T-helper 2 cell treated with Interferon-gamma antibody and Interleukin-4, amounts not matched to agents 100 ng/mL and 5 ng/mL, for 36 hours (primary cell): ENCODE measurements at regions not wholly inside any gene's neighbourhood (a gene's known extent, or its start where the extent isn't known, plus 50 kb on each side); places are given as distances from the start of the nearest gene placed in this dataset.

ENCODE experiments used
- intact Hi-C: fragments of 100-400 bp; cut with micrococcal nuclease; formaldehyde crosslinking; loops from one replicate; pipeline ENCODE4 v1.15.1; 2023

DNA sequence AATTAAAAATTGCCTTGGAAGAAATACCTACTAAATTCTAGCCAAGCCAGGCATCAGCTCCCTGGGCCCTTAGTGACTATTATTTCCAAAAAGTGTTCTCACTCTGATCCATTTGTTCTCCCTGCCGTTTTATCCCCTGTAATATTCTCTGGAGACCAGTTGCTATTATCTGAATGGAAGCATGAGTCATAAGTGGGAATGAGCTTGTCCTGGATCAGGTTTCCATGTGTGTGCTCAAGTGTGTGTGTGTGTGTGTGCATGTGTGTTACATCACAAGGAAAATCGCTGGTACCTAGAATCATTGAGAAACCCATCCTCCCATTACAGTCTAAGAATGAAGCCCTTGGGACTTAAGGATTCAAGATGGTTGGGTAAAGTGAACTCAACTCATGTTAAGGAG is 130.3 kb upstream of the CXCR4 start:
- intact Hi-C loops: no loop called here

DNA sequence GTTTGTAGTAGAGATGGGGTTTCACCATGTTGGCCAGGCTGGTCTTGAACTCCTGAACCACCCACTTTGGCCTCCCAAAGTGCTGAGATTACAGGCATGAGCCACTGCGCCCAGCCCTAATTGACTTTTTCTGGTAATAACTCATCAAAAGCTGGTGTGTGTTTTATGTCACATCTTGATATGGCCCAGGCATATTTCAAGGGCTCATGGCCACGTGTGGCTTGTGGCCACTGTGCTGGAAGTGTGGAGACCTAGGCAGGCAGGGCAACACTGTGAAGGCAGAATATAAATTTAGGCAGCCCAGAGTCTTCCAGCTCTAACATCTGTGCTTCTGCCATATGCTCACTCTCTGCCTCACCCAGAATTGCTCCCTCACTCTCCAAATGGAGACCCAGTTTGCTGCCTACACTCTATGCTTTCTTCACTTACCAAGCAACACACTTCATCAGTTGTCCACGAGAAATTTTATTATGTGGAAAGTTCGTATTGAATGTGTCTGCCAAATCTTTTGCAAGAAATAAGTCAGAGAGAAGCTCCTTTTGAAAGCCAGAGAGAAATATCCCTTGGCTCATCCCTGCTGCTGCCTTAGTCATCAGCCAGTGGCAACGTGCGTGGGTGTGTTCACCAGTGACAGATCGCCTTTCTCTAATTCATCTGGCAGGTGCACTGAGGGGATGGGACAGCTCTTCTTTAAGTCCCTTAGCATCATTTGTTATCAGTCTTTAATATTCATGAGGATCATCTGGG is 129.4 kb upstream of the CXCR4 start:
- intact Hi-C loops: no loop called here

DNA sequence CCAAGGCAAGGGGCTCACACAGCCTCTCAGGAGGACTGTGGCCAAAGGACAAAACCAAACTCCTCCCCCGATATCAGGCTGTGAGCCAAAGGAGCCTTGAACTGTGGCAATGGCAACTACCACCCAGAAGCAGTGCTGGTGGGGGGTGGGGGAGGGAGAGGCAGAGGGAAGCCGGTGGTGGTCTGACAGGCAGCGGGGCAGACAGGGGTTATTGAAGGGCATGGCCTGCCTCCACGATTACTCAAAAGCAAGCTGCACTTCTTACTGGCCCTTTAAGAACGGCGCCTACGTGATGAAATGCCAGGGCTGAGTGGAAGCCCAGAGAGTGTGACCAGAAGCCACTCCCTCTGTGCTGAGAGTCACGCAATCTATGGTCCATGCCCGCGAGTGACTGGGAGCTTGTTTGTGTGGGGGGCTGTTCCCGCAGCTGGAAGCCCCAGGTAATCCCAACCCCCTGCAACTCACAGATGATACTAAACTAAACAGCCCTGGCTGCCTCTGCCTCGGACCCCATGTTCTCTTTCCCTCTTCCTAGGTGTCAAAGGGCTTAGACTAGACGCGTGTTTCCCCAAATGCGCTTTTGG is 128.2 kb upstream of the CXCR4 start:
- intact Hi-C loops: no loop called here

DNA sequence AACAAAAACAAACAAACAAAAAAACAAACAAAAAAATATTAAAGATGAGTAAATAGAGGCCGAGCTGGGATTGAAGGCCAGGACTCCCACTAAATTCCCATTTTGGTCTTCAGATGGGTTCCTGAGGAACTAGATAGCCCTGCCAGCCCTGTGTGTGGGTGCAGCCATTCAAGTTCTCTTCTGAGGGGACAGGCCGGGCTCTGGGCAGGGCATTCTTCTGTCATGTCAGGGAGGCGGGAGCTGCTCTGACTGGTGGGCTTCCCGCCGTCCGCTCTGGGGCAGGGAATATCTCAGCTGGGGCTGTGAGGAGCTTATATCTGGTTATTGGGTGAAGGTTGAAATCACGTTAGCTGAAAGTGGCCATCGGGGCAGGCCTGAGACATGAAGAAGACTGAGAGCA is 127.3 kb upstream of the CXCR4 start:
- intact Hi-C loops: no loop called here

DNA sequence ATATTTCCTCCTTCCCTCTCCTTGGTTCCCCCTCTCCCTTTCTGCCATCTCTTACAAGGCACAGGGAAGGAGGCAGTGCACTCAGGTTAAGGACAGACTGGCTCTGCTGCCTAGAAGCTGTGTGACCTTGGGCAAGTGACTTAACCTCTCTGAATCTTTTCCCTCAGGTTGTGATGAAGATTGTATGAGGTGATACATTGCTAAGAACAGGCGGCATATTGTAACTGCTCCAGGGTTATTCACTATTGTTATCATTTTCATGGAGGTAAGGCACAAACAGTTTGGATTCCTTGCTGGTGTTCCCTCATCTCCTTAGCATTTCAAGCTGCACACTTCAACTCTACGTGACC is 126.6 kb upstream of the CXCR4 start:
- intact Hi-C loops: no loop called here

DNA sequence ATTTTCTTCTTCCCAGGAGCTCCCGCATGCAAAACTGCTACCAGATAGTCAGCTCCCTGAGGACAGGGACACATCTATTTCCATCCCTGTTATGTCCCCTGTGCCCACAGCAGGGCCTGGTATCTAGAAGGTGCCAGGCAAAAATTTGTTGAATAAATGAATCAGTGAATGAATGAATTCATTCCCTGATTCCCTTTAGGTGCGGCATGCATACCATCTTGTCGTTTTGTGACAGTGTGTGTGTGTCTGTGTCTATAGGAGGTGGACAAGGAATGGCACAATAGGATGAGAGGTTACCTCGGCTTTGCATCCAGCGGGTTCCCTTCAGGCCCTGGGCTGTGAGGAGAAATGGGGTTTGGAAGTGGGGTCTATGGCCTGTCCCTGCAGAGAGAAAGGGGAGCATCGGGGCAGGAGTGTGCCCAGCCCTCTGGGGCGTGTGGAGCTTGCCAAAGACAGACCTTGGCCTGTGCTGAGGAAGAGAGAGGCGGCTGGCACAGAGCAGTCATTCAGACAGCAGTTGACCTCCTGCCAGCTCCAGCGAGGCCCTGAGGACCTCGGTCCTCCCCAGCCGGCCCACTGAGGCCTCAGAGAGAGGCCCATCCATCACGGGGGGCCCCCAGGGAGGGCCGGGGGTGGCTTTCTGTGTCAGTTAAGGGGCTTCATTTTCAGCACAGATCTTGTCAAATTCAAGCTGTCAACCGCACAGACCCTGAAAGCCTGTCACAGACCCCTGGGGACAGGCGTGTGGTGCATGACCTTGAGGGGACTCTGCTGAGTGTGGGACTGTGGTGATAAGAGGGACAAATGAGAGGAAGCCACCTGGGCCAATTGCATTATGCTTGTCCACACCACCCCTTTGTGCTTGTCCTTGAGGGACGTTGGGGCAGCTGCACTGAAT is 125.9 kb upstream of the CXCR4 start:
- intact Hi-C loops: no loop called here

DNA sequence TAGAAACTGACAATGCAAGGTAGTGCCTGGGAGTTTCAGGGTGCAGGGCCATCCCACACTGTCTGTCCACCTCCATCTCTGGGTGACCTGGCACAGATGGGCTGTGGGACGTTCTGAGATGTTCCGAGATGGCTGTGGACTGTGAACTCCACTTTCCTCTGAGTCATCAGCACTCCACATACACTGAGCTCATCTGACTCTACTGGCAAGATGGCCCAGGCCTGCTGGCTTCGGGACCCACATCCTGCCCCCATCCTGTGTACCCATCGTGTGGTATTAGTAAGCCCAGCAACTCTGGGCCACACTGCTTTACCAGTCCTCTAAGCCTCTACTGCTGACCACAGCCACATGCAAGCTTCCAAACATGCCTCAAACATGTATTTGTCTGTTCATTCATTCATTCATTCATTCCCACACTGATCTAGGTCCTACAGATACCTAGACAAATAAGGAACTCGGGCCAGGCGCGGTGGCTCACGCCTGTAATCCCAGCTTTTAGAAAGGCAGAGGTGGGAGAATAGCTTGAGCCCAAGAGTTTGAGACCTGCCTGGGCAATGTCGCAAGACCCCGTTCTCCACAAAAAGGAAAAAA is 124.8 kb upstream of the CXCR4 start:
- intact Hi-C loops: loop anchor here (1.0 kb wide), 1 partner anchor 326 kb away; no protein-coding TSS in a partner anchor

DNA sequence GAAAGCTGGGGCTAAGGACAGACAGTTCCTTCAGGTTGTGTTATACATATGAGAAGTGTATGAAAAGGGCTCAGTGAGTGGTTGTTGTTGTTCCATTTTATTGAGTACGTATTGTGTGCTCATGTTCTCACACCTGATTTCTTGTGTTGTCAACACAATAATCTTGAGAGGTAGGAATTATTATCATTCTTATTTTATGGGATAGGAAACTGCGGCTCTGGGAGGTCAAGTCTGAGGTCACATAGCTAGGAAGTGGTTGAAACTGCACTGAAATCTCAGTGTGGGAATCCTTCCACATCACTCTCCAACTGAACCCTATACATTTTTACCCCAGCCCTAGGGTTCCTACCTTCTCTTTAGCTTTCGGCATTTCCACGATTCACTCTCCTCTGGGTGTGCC is 124.2 kb upstream of the CXCR4 start:
- intact Hi-C loops: loop anchor here (1.0 kb wide), 1 partner anchor 326 kb away; no protein-coding TSS in a partner anchor

DNA sequence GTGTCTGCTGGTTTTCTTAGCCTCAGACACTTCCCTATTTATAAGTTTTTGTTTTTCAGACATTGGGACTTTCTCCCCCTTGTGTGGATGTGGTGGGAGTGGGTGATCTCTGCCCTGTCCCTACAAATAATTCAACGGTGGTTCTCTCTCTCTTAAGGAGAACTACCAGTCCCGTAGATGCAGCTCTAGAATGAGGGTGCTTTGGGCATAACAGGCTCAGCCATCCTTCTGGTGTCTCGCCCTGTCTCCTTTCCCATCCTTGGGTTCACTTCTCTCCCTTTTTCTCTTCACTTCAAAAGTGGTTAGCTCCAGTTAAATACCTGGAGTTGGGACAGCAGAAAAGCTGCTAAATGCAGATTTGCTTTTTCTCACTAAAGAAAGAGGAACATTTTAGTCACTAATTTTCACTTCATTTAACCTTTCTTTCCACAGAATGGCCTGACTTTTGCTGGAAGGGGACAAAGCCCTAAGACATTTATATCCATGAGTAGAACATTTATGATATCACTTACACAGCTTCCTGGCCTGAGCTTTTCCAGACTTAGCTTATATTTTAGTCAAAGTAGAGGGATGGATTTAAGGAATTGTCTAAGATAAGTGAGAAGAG is 121.2 kb upstream of the CXCR4 start:
- intact Hi-C loops: loop anchor here (2.0 to 5.0 kb wide), 4 partner anchors 88 to 144 kb away; partner anchors contain the start of gene CXCR4

DNA sequence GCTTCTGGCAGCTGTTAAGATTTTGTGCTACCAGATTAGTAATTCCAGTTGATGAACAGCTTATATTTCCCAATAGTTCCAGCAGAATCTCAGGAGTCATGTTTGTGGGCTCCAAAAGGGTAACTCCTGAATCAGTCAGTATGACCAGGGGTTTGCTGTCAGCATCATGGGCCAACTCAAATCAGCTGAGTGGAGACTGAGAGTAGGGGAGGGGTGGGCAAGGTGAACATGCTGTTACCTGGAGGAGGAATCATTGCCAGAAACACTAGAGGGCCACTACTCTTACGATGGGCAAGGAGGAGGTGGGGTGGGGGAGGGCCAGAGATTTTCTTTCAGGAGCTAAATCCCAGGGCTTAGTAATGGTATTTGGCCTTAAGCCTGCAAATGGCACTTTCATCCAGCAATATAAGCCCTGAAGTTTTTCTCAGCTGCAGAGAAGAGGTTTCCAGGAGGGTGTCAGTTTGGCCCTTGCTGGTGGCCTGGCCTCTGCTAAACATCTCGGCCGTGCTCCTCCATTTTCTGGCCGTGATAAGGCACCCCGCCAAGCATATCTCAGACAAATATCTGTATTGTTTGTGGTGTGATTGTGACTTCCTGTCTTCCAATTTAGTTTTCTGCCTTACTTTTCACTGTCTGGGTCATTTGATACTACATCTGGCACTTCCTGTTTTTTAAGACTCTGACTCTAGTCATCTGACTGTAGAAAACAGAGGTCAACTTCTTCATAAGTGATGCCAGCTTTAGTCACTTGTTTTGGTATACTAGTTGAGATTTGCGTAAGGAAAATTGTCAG is 120.5 kb upstream of the CXCR4 start:
- intact Hi-C loops: loop anchor here (2.0 to 5.0 kb wide), 4 partner anchors 88 to 144 kb away; partner anchors contain the start of gene CXCR4

DNA sequence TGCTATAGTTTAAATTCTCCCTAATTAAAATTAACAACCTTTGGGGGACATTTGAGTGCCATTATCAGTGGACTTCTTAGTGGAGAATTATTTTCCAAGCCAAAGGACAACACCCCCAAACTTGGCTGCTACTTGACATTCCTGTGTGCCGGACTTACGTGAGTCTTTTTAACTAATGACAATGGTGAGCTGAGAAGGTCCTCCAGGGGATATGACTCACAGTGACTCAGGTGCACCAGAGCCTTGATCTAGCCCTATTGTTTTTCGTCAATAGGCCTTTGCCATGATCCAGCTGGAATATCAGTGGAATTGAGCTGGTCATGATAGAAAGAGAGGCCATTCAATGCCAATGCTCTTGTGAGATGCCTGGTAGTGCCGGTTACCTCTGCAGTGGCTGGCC is 118.1 kb upstream of the CXCR4 start:
- intact Hi-C loops: loop anchor here (5.0 kb wide), 1 partner anchor 119 kb away; the partner anchor contains the start of gene CXCR4

DNA sequence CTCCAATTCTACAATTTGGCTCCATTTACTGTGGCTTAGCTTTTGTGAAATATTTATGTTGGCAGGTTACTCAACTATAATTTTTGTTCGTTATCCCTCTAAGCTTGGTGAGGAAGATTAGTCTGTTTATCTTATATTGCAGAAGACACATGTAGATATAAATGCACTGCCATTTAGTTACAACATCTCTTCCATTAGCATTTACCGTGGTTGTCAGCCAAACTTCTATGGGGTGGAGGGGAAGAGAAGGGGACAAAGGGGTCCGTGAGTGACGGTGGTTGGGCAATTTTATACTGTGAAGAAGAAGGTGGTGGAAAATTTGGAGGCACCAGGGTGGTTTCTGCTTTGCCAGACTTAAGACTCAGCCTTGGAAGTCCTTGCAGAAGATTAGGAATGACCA is 117.6 kb upstream of the CXCR4 start:
- intact Hi-C loops: loop anchor here (5.0 kb wide), 1 partner anchor 118 kb away; the partner anchor contains the start of gene CXCR4

DNA sequence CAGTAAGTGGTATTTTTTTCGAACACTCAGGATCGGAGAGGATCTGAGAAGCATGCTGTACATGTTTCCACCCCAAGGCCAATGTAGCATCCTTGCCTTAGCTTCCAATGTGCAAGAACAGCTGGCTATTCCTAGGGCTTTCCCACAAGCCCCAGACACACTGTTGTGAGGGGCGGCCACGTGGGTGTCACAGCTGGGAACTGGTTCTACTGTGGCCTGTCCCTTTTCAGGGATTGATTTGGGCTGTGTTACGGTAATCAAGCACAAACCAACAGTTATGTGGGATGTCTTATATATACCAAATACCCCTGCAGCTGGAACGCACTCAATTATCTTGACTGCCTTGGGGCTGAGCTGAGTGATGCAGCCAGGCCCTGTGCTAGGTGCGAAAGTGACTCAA is 116.3 kb upstream of the CXCR4 start:
- intact Hi-C loops: no loop called here

DNA sequence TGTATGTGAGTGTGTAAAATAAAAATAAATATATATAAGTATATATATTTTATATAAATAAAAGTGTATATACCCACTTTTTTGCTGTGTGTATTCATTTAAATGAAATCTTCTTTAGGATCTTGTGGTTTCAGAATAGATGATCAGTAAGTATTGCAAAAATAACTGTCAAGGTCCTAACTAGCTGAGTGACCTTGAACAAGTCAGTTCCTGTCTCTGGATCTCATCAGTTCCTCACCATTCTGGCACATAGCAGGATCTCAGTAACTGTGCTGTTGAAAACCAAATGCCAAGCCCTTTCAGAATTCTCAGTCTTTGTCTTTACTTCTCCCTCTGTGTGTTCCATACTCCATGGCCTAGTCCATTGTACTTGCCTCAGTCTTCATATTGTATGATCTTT is 115.3 kb upstream of the CXCR4 start:
- intact Hi-C loops: no loop called here

DNA sequence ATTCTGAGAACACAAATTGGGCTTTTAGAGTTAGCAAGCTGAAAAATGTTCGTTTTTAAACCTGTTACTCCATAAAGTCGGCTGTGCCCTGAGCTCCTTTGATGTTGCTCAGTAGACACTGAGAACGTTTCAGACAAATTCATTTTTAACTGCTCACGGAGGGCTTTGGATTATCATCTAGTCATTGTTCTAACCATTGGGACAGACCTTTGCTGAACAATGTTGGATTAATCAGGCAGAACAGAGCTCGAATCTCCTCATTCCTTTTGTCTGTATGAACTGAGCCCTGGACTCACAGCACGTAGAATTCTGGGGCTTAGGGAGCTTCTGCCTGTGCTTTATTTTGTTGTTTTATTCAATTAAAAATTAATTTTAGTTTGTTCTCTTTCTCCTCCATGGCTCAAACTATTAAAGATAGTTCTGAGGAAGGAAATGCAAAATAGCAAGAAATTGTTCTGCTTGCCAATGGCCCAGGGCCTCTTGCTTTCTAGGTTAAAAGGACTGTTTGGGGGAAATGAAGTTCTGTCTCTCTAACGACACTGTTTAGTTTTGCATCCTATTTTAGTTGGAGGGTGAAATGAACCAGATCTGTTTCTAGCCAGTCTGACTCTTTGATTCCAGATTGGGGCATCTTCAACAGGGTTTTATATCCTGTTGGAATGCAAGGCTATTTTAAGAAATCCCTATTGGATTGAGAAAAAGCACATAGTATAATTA is 114.7 kb upstream of the CXCR4 start:
- intact Hi-C loops: no loop called here

DNA sequence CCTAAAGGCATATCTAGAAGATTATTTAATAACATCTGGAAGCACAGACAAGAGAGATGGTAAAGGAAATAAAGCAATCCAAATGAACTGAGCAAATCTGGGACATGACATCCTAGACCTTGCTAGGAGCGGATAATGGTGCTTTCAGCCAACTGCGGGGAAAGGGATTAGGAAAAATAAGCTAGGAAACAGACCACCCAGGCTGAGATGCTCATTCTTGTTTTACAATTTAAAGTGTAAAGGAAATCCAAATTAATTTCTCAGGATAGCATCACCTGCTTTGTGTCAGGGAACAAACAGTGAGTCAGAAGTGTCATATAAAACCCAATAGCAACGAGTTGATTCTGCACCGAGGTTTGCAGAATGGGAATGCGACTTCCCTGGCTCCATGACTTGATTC is 112.5 kb upstream of the CXCR4 start:
- intact Hi-C loops: no loop called here

DNA sequence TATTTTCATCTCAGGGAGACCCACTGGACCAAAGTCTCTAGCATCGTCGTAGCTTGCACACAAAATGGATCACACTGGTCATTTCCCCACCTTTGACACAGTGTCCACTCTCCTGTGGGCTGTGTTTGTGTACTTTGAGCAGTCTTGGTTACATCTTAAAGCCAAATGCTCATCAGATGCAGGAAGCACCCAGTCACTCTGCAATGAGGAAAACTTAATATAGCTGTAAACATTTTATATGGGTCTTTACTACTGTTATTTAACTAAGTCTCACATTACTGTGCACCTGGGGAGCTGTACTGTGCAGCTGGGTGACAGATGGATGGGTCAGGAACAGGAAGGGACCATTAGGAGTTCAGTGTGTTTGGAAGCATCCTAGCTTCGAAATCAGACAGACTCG is 109.0 kb upstream of the CXCR4 start:
- intact Hi-C loops: no loop called here

DNA sequence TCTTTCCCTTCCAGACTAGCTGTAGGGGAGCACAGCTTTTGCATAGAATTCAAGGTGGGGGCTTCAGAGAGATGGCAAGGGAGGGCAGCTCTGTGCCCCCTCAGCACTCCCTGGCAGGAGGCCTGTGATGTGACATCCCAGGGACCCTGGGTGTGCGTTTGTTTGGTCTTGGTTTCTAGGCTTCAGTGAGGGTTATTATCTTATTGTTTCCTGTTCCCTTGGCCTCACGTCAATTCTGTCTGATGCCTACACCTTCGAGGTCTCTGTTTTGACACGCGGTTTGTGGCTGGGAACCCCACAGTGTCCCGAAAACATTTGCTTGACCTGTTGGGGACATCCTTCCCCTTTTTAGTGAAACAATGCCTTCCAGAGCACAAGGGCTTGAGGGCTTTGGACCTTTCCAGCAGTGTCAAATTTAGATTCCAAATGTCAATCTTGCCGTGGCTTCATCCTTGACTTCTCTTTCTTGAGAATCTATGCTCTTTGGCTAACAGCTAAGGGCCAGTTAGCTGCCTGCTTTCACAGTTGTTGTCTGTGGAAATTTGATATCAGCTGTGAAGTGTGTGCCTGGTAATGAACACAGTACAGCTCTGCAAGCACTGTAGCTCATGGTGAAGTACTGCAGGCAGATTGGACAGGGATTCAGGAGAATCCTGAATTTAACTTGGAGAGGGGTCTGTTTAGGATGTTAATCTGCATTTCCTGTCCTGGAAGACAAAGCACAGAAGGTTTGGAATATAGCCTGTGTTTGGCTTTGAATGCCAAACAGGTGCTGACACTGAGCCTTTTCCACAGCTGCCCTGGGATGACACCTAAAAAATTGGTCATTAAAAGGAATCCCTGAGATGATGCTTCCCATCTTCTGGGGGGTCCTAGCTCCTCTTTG is 108.2 kb upstream of the CXCR4 start:
- intact Hi-C loops: no loop called here

DNA sequence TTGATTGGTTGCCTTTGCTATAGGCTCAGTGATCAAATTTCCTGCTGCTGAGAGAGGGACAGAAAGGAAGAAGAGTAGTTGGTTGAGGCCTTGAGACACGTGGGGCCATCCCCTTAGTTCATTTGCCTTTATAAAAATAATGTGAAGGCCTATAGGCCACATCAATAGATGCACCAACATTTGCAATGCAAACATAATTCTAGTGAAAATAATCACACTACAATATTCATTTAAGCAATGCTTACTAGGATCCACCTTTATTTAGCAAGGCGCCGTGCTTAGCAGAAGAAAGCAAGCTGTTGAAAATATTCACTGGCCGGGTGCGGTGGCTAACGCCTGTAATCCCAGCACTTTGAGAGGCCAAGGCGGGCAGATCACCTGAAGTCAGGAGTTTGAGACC is 105.3 kb upstream of the CXCR4 start:
- intact Hi-C loops: no loop called here
